Mesenchymal stem cell (in vitro differentiated cells and primary cell): ENCODE measurements at regions not wholly inside any gene's neighbourhood (a gene's known extent, or its start where the extent isn't known, plus 50 kb on each side); places are given as distances from the start of the nearest gene placed in this dataset.
"Not testable (repeated sequence)": the region's sequence is repeated elsewhere in the genome, so short reads cannot be mapped to it uniquely, and the experiment has no call there.

Experiments
- DNase-seq: peaks from one replicate; pipeline ENCODE4 v3.0.0-alpha.2; 2013
- H2AFZ ChIP-seq: one replicate; pipeline ENCODE4 v1.6.1; 2013; ENCODE audit warnings: low read depth, mild to moderate bottlenecking, control low read depth, inconsistent platforms, low read length, moderate library complexity
- H2AK5ac ChIP-seq: 2 replicates; pipeline ENCODE4 v1.6.1; 2013; ENCODE audit warnings: low read length, moderate library complexity, mild to moderate bottlenecking, inconsistent platforms; ENCODE audit not compliant: severe bottlenecking
- H2BK120ac ChIP-seq: one replicate; pipeline ENCODE4 v1.6.1; 2013; ENCODE audit warnings: low read depth, mild to moderate bottlenecking, inconsistent platforms, low read length, moderate library complexity
- H2BK12ac ChIP-seq, 2 experiments: one replicate each; pipeline ENCODE4 v1.6.1; 2013; ENCODE audit warnings: inconsistent platforms in 2 of 2, low read length in 2 of 2, mild to moderate bottlenecking in 2 of 2, moderate library complexity in 2 of 2, control low read depth in 1 of 2
- H2BK15ac ChIP-seq: one replicate; pipeline ENCODE4 v1.6.1; 2013; ENCODE audit warnings: mild to moderate bottlenecking, low read depth, inconsistent platforms; ENCODE audit not compliant: poor library complexity, severe bottlenecking
- H2BK5ac ChIP-seq: 2 replicates; pipeline ENCODE4 v1.6.1; 2013; ENCODE audit warnings: low read depth, mild to moderate bottlenecking, low read length, control low read depth, inconsistent platforms; ENCODE audit not compliant: poor library complexity, severe bottlenecking
- H3K14ac ChIP-seq, 2 experiments: one replicate each; pipeline ENCODE4 v1.6.1; 2013; ENCODE audit warnings: inconsistent platforms in 2 of 2, low read length in 2 of 2, control low read depth in 1 of 2, mild to moderate bottlenecking in 1 of 2, moderate library complexity in 1 of 2
- H3K18ac ChIP-seq, 2 experiments: one replicate each; pipeline ENCODE4 v1.6.1; 2013; ENCODE audit warnings: inconsistent platforms in 2 of 2, low read length in 2 of 2, control low read depth in 1 of 2, low read depth in 1 of 2, mild to moderate bottlenecking in 1 of 2
- H3K23ac ChIP-seq, 2 experiments: one replicate each; pipeline ENCODE4 v1.6.1; 2013; ENCODE audit warnings: inconsistent platforms in 2 of 2, low read length in 2 of 2, mild to moderate bottlenecking in 2 of 2, moderate library complexity in 2 of 2, control low read depth in 1 of 2
- H3K27ac ChIP-seq: 2 replicates; pipeline ENCODE4 v1.5.1; 2013; ENCODE audit warnings: mild to moderate bottlenecking, moderate library complexity, low read length, control low read depth, inconsistent platforms; ENCODE audit not compliant: poor library complexity, severe bottlenecking
- H3K27me3 ChIP-seq, 2 experiments: 2 replicates each; pipeline versions ENCODE4 v1.6.1 to v1.7.0; 2013; ENCODE audit warnings: low read length in 2 of 2, mild to moderate bottlenecking in 2 of 2, moderate library complexity in 2 of 2, control low read depth in 1 of 2, inconsistent platforms in 1 of 2; ENCODE audit not compliant: control insufficient read depth in 1 of 2, insufficient read depth in 1 of 2
- H3K36me3 ChIP-seq, 2 experiments: 2 replicates each; pipeline versions ENCODE4 v1.6.1 to v1.7.0; 2013; ENCODE audit warnings: low read length in 2 of 2, control low read depth in 1 of 2, inconsistent platforms in 1 of 2, low read depth in 1 of 2, mild to moderate bottlenecking in 1 of 2; ENCODE audit not compliant: insufficient read depth in 2 of 2, control insufficient read depth in 1 of 2
- H3K4ac ChIP-seq, 2 experiments: one replicate each; pipeline ENCODE4 v1.6.1; 2013; ENCODE audit warnings: inconsistent platforms in 2 of 2, low read length in 2 of 2, mild to moderate bottlenecking in 2 of 2, moderate library complexity in 2 of 2, control low read depth in 1 of 2, low read depth in 1 of 2
- H3K4me1 ChIP-seq: 2 replicates; pipeline ENCODE4 v1.6.1; 2013; ENCODE audit warnings: low read depth, low read length, control low read depth; ENCODE audit not compliant: control insufficient read depth, insufficient read depth
- H3K4me2 ChIP-seq: 2 replicates; pipeline ENCODE4 v1.6.1; 2013; ENCODE audit warnings: low read length, mild to moderate bottlenecking, inconsistent platforms; ENCODE audit not compliant: poor library complexity, severe bottlenecking
- H3K4me3 ChIP-seq, 2 experiments: 2 replicates each; pipeline versions ENCODE4 v1.5.1 to v1.7.0; 2013; ENCODE audit warnings: low read length in 2 of 2, mild to moderate bottlenecking in 2 of 2, control low read depth in 1 of 2, low read depth in 1 of 2; ENCODE audit not compliant: insufficient read depth in 1 of 2
- H3K79me1 ChIP-seq: replicated peaks from 2 replicates; pipeline ENCODE4 v1.6.1; 2013; ENCODE audit warnings: mild to moderate bottlenecking, control low read depth, low read length, inconsistent platforms; ENCODE audit not compliant: poor library complexity, severe bottlenecking
- H3K9ac ChIP-seq: 2 replicates; pipeline ENCODE4 v1.7.0; 2013; ENCODE audit warnings: mild to moderate bottlenecking, low read length, moderate library complexity
- H3K9me3 ChIP-seq: 2 replicates; pipeline ENCODE4 v1.7.0; 2013; ENCODE audit warnings: mild to moderate bottlenecking, low read length; ENCODE audit not compliant: control insufficient read depth
- H4K8ac ChIP-seq: one replicate; pipeline ENCODE4 v1.6.1; 2013; ENCODE audit warnings: inconsistent platforms, mild to moderate bottlenecking, low read length, moderate library complexity
- H4K91ac ChIP-seq: one replicate; pipeline ENCODE4 v1.6.1; 2013; ENCODE audit warnings: mild to moderate bottlenecking, low read length, inconsistent platforms
- WGBS: methylation state at CpG from one replicate; pipeline ENCODE4 v1.1.7; 2013; ENCODE audit warnings: mixed read lengths; 5-methylcytosine and 5-hydroxymethylcytosine counted together

- Histone ChIP-seq H3K4me1 (no peaks in the 10 kb centered on the region), H3K4me3 (no peak overlapping the region), H3K14ac (no peak overlapping the region), H3K4me2 (no peak overlapping the region), H4K91ac (no peak overlapping the region), H3K9me3 (peaks cover 5% of the 10 kb centered on the region), H3K27ac (no peak overlapping the region), H2AK5ac (no peak overlapping the region), H2AFZ (no peak overlapping the region), H2BK15ac (no peak overlapping the region), H3K36me3 (no peaks in the 10 kb centered on the region), H3K9ac (no peak overlapping the region), H4K8ac (no peak overlapping the region), H2BK5ac (no peak overlapping the region), H2BK120ac (no peak overlapping the region), H3K79me1 (no peaks in the 10 kb centered on the region), H2BK12ac (no peak overlapping the region), H3K18ac (no peak overlapping the region), H3K4ac (no peak overlapping the region), H3K23ac (no peak overlapping the region), H3K27me3 (no peaks in the 10 kb centered on the region)
- WGBS = 83% methylated on average over 1 of the region's 1 CpG
- DNase-seq = no peak
These were observed 237.3 kb upstream of the THUMPD2 start for GRCh38 chr2:40016151-40016885.

DNA sequence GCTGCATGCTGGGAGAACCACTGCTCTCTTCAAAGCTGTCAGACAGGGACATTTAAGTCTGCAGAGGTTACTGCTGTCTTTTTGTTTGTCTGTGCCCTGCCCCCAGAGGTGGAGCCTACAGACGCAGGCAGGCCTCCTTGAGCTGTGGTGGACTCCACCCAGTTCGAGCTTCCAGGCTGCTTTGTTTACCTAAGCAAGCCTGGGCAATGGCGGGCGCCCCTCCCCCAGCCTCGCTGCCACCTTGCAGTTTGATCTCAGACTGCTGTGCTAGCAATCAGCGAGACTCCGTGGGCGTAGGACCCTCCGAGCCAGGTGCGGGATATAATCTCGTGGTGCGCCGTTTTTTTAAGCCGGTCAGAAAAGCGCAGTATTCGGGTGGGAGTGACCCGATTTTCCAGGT lies 234.9 kb upstream of the THUMPD2 start:
- H4K8ac ChIP-seq, H3K9ac ChIP-seq, H3K23ac ChIP-seq, H2AFZ ChIP-seq, H3K4me1 ChIP-seq, H2AK5ac ChIP-seq, DNase-seq, H3K36me3 ChIP-seq, H2BK120ac ChIP-seq, H3K27ac ChIP-seq, H3K14ac ChIP-seq, H3K4me3 ChIP-seq, H3K79me1 ChIP-seq, H2BK5ac ChIP-seq, H3K9me3 ChIP-seq, H3K4me2 ChIP-seq, H3K27me3 ChIP-seq, H2BK15ac ChIP-seq, H2BK12ac ChIP-seq, H4K91ac ChIP-seq, H3K4ac ChIP-seq, H3K18ac ChIP-seq: not testable (repeated sequence)
- WGBS = 87% methylated on average over 4 of the region's 17 CpGs

GRCh38 chr2:40004336-40004735 lies 225.3 kb upstream of the THUMPD2 start:
- Histone ChIP-seq H3K4me3 (no peak overlapping the region), H3K79me1 (no peaks in the 10 kb centered on the region), H2BK5ac (no peak overlapping the region), H2AK5ac (no peak overlapping the region), H3K4ac (no peak overlapping the region), H3K27ac (no peak overlapping the region), H3K14ac (no peak overlapping the region), H3K18ac (no peak overlapping the region), H3K9ac (no peak overlapping the region), H2BK12ac (no peak overlapping the region), H2BK120ac (no peak overlapping the region), H2AFZ (no peak overlapping the region), H4K8ac (no peak overlapping the region), H3K27me3 (no peaks in the 10 kb centered on the region), H3K4me1 (no peaks in the 10 kb centered on the region), H3K9me3 (no peaks in the 10 kb centered on the region), H2BK15ac (no peak overlapping the region), H4K91ac (no peak overlapping the region), H3K23ac (no peak overlapping the region), H3K4me2 (no peak overlapping the region), H3K36me3 (no peaks in the 10 kb centered on the region)
- no peak for DNase-seq
- 56% methylated on average over 1 of the region's 1 CpG for WGBS

DNA sequence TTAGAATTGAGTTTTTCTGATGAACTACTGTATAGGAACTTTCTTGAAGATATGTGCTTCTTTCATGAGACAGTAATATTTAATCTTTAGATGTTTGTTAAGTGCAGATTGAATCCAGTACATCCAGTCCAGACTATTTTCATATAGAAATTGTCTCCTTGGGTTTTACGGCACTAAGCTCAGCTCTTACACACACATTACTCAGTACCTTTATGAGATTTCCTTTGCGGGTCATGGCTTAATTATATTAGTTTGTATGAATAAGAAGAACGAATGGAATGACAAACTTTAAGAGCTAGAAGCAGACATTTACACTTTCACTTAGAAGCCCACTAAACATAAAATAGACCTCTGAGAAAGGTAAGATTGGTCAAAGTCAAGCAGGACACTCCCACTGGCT lies 223.3 kb upstream of the THUMPD2 start:
- Histone ChIP-seq H4K8ac (no peak overlapping the region), H3K4me1 (no peaks in the 10 kb centered on the region), H3K14ac (no peak overlapping the region), H3K23ac (no peak overlapping the region), H3K9me3 (no peaks in the 10 kb centered on the region), H3K27me3 (no peaks in the 10 kb centered on the region), H2AFZ (no peak overlapping the region), H2BK5ac (no peak overlapping the region), H3K27ac (no peak overlapping the region), H3K4ac (no peak overlapping the region), H3K36me3 (no peaks in the 10 kb centered on the region), H2BK120ac (no peak overlapping the region), H3K79me1 (no peaks in the 10 kb centered on the region), H2BK12ac (no peak overlapping the region), H3K4me2 (no peak overlapping the region), H3K4me3 (no peak overlapping the region), H3K18ac (no peak overlapping the region), H3K9ac (no peak overlapping the region), H4K91ac (no peak overlapping the region), H2AK5ac (no peak overlapping the region), H2BK15ac (no peak overlapping the region)
- DNase-seq = no peak
- no CpG with 5 or more reads among the region's 3 CpGs for WGBS
